HG03060 (cell line): ENCODE measurements at regions not wholly inside any gene's neighbourhood (a gene's known extent, or its start where the extent isn't known, plus 50 kb on each side); places are given as distances from the start of the nearest gene placed in this dataset.

Source experiments
- ATAC-seq: cut with Tn5 transposase; IDR thresholded peaks from one replicate; pipeline ENCODE4 v1.9.1; 2021; ENCODE audit warnings: low read depth, moderate number of reproducible peaks; ENCODE audit not compliant: unreplicated experiment

DNA sequence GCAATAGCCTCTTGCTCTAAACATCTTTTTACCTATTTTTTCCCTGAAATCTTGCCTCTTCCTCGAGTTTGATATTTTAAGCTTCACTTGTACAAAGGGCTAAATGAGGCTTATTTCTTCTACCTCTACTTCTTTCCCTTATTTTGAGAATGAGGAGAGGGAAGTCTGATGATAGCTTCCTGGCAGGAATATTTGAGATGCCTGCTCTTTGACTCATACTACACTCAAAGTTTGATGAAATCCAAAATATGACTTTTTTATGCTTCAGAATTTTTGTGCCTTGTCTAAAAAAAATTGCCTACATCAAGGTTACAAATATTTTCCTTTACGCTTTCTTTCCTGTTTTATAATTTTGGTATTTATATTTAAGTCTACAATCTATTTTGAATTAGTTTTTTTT, 624.4 kb upstream of the PLXNA2 start:
- ATAC-seq = no peak

- no peak for ATAC-seq
Observed at GRCh38 chr1:208874915-208875314, 630.7 kb upstream of the PLXNA2 start.

- ATAC-seq = no peak
Observed at GRCh38 chr1:208879022-208879421, 634.8 kb upstream of the PLXNA2 start.

- ATAC-seq = no peak
Observed at GRCh38 chr1:208880433-208881100, 636.4 kb upstream of the PLXNA2 start.

GRCh38 chr1:208885060-208885459, 640.9 kb upstream of the PLXNA2 start:
- ATAC-seq = no peak

DNA sequence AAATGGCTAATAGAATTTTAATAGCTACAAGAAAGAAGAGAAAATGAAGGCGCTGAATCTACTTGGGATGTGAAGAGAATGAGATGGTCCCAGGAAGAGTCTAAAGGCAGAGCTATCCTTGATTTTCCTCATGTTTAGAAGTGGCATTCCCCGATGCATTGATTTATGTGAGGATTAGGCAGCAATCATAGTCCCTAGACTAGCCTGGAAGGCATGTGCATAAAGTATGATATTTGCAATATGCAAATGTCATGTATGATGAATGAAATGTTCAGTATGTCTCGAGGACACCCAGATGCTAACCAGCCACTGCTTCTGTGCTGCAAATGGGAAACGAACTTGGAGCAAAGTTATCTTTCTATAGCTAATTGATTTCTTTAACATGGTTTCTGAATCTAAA, 641.5 kb upstream of the PLXNA2 start:
- ATAC-seq = no peak

DNA sequence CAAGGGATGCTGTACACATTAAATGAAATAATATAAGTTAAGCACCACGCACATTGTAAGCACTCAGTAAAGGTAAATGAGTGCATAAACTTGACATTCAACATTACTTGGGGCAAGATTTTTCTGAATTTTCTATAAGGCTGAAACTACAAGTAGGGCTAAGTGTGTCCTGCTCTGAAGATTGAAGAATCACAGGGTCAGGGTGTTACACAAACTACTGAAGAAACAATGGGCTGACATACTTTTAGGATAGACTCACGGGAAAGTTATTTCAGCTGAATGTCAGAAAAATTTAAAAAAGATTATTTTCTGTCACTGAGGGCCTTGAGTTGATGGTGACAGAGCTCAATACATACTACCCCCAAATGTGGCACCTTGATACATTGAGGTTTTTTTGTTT, 644.2 kb upstream of the PLXNA2 start:
- no peak for ATAC-seq

DNA sequence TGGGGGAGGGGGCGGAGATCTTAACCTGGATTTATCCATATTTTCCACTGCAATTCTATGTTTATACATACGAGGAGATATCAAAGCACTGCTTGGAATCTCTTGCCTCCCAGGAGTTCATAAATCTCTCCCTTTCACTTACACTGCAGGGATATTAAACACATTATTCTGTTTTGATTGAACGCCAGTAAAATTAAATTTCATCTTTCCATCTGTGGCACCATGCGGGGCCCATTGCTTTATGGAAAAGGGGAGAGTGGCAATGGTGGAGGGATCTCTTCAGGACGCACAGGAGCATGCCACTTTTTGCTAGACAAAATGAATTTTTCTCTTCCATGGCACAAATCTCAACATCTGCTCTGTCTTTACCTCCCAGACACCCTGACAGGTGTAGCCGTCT, 648.0 kb upstream of the PLXNA2 start:
- no peak for ATAC-seq

GRCh38 chr1:208893251-208893650, 649.1 kb upstream of the PLXNA2 start:
- no peak for ATAC-seq

GRCh38 chr1:208895181-208895580, 651.0 kb upstream of the PLXNA2 start:
- ATAC-seq = no peak

DNA sequence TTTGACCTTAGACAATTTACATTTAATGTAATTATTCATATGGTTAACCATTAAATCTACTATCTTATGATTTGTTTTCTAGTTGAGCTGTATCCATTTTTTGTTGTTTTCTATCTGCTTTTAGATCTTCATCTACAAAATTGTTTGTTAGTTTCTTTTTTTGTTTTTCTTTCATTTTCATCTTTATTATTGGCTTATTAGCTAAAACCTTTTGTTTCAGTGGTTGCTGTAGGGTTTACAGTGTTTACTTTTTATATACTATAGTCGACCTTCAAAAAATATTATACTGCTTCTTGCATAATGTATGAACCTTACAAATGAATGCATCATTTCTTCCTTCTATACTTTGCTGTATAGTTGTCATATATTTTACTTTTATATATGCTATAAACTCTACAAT, 651.6 kb upstream of the PLXNA2 start:
- ATAC-seq = no peak

DNA sequence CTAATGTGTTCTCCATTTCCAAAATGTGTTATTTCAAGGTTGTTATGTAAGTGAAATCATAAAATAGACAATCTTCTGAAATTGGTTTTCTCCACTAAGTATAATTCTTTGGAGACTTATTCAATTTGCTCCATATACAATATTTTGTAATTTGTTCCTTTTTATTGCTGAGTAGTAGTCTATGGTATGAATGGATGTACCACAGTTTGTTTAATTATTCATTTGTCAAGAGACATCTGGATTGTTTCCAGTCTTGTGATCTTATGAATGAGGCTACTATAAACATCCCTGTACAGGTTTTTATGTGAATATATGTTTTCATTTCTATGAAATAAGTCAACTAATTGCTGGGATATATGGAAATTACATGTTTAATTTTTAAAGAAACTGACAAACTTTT, 652.6 kb upstream of the PLXNA2 start:
- no peak for ATAC-seq

DNA sequence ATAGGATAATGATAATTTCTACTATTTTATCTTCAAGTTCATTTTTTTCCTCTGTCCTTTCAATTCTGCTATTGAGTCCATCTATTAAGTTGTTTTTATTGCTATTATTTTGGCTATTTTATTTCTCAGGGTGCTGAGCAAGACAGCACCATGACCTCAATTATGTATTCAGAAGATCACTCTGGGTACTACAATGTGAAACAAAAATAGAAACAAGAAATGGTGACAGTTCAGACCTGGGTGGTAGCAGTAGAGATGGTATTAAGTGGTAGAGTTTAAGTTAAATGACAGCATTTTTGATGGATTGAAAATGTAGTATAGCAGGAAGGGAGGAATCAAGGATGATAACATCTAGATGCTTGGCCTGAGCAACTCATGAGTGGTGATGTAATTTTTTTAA, 655.3 kb upstream of the PLXNA2 start:
- no peak for ATAC-seq

GRCh38 chr1:208903251-208903905, 659.2 kb upstream of the PLXNA2 start:
- ATAC-seq = no peak

DNA sequence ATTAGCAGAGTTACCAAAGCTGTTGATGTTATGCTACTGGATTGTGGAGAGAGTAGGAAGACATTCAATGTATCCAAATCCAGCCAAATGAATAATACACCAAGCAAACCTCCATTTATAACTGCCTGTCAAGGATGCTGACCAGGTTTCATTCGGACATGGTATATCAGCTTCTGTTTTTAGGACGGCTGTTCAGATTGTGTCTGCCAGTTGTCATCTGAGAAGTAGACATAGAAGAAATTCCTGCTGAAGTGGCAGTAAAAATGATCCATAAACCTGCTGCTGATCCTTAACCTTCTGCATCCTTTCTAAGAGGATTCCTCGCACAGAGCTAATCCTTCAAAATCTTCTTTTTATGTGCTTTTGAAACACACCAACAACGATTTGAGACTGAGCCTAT, 663.6 kb upstream of the PLXNA2 start:
- ATAC-seq = no peak

GRCh38 chr1:208909011-208909984, 665.1 kb upstream of the PLXNA2 start:
- no peak for ATAC-seq

DNA sequence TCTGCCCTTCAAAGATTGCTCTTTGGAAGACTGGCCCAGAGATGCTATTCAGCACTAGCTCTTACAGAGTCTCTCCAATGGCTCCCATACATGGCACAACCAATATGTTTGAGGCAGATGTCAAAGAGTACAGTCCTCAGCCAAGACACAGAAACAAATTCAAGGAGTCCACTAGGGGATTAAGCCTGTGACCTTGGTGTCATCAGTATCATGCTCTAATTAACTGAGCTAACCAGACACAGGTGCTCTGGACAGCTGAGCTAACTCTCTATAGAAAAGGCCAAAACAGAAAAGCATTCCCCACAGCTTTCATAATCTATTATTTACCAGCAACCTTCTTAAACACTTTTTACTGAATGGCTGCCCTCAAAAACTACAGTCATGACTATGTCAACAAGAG, 666.0 kb upstream of the PLXNA2 start:
- ATAC-seq = no peak

GRCh38 chr1:208917281-208917680, 666.2 kb upstream of the CAMK1G start:
- no peak for ATAC-seq

DNA sequence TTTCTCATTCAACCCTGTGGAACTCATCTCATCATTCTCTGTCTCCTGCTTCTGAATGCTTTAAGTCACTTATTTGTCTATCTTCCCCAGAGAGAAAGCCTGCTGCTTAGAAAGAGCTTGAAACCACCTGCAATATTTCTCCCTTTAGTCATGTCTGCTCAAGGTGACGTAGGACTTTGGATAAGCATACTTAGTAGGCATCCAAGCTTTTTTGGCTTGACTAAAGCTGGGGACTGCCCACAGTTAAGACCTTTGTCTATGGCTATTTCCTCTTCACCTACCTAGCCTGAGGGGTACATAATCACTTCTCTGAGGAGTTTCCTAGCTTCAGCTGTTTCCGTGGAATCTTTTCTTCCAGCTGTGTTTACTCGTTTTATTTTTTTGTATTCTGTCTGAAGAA, 665.8 kb upstream of the CAMK1G start:
- ATAC-seq = no peak

GRCh38 chr1:208918160-208918559, 665.4 kb upstream of the CAMK1G start:
- ATAC-seq = no peak

DNA sequence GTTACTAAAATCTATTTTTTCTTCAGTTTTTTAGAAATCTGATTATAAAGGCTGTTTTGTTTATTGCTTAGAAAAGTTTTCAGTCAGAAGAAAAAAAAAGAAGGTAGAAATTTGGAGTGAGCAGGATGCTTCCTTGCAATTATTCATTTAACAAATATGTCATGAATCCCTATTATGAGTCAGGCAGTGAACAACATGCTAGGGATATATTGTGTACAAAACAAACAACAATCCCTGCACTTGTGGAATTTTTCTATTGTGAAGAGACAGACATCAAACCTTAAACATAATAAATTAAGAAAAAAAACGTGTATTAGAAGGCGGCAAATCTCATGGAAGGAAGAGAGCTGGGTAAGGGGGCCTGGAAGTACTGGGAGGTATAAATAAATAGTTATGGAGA, 664.1 kb upstream of the CAMK1G start:
- no peak for ATAC-seq
